Type B pancreatic cell (in vitro differentiated cells): ENCODE measurements at regions not wholly inside any gene's neighbourhood (a gene's known extent, or its start where the extent isn't known, plus 50 kb on each side); places are given as distances from the start of the nearest gene placed in this dataset.

Experiments used
- DNase-seq: peaks from one replicate; pipeline ENCODE4 v3.0.0; 2021; ENCODE audit warnings: mixed read lengths; ENCODE audit not compliant: unreplicated experiment; ENCODE audit errors: extremely low spot score
- H3K27ac Mint-ChIP-seq: 2 replicates; pipeline ENCODE4 v1.8.0; 2021; ENCODE audit warnings: mild to moderate bottlenecking, mixed read lengths
- H3K27me3 Mint-ChIP-seq: 2 replicates; pipeline ENCODE4 v1.8.0; 2021; ENCODE audit warnings: mixed read lengths
- H3K36me3 Mint-ChIP-seq: 2 replicates; pipeline ENCODE4 v1.8.0; 2021; ENCODE audit warnings: mixed read lengths
- H3K4me1 Mint-ChIP-seq: one replicate; pipeline ENCODE4 v1.8.0; 2021; ENCODE audit warnings: mixed read lengths; ENCODE audit not compliant: unreplicated experiment
- H3K4me3 Mint-ChIP-seq: 2 replicates; pipeline ENCODE4 v1.8.0; 2021; ENCODE audit warnings: mild to moderate bottlenecking, mixed read lengths
- H3K9me3 Mint-ChIP-seq: 2 replicates; pipeline ENCODE4 v1.8.0; 2021; ENCODE audit warnings: mixed read lengths
- CTCF ChIP-seq: fragments of 200-600 bp; sonication (generic); conservative IDR thresholded peaks from 2 replicates; pipeline ENCODE4 v1.5.0; 2021; ENCODE audit warnings: antibody characterized with exemption, mild to moderate bottlenecking

GRCh38 chr18:27414682-27415081, 229.6 kb upstream of the CHST9 start:
- peaks cover 14% of the 10 kb centered on the region for H3K4me1 Mint-ChIP-seq
- no peak for DNase-seq
- TF ChIP-seq CTCF: no peak
- H3K4me3 Mint-ChIP-seq: no peak overlapping the region
- H3K9me3 Mint-ChIP-seq: peaks cover 5% of the 10 kb centered on the region
- no peak overlapping the region for H3K27ac Mint-ChIP-seq
- H3K36me3 Mint-ChIP-seq: no peaks in the 10 kb centered on the region
- no peaks in the 10 kb centered on the region for H3K27me3 Mint-ChIP-seq

- Mint-ChIP-seq H3K27ac (peak overlapping the region; percentile 53), H3K4me3 (peak overlapping the region; percentile 26), H3K9me3 (peaks cover 5% of the 10 kb centered on the region), H3K36me3 (no peaks in the 10 kb centered on the region), H3K27me3 (no peaks in the 10 kb centered on the region), H3K4me1 (peaks cover 14% of the 10 kb centered on the region)
- DNase-seq: no peak
- no peak for TF ChIP-seq CTCF
Measured at GRCh38 chr18:27413495-27414401, 228.6 kb upstream of the CHST9 start.

GRCh38 chr18:27412556-27412955, 227.4 kb upstream of the CHST9 start:
- Mint-ChIP-seq H3K27me3 (no peaks in the 10 kb centered on the region), H3K27ac (no peak overlapping the region), H3K4me3 (no peak overlapping the region), H3K36me3 (no peaks in the 10 kb centered on the region), H3K4me1 (peaks cover 14% of the 10 kb centered on the region), H3K9me3 (peaks cover 5% of the 10 kb centered on the region)
- DNase-seq: no peak
- no peak for TF ChIP-seq CTCF

- Mint-ChIP-seq H3K27ac (peak overlapping the region; percentile 33), H3K9me3 (peaks cover 5% of the 10 kb centered on the region), H3K4me3 (peak overlapping the region; percentile 14), H3K27me3 (no peaks in the 10 kb centered on the region), H3K36me3 (no peaks in the 10 kb centered on the region), H3K4me1 (peaks cover 14% of the 10 kb centered on the region)
- no peak for DNase-seq
- no peak for TF ChIP-seq CTCF
Measured at GRCh38 chr18:27411911-27412310, 226.8 kb upstream of the CHST9 start.

DNA sequence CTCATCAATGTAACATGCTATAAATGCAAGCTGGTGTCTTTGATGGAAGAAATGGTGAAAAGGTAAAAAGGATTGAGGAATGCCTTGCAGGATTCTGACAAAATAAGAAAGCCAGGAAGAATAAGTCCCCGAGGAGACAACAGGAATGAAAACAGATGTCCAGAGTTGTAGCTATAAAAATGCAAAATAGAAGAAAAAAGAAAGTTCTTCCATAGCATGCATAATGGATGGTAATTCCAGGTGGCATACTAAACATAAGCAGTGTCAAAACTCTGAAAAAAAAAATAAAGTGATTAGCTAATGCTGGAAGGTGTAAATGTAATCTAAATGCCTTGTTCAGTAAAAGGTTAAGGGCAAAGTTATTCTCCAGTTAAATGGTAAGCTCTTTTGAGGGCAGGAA, 225.9 kb upstream of the CHST9 start:
- Mint-ChIP-seq H3K27me3 (no peaks in the 10 kb centered on the region), H3K27ac (no peak overlapping the region), H3K4me1 (peaks cover 14% of the 10 kb centered on the region), H3K4me3 (no peak overlapping the region), H3K9me3 (peaks cover 5% of the 10 kb centered on the region), H3K36me3 (no peaks in the 10 kb centered on the region)
- TF ChIP-seq CTCF: no peak
- no peak for DNase-seq
